ENCODE measurements at regions not wholly inside any gene's neighbourhood (a gene's known extent, or its start where the extent isn't known, plus 50 kb on each side); places are given as distances from the start of the nearest gene placed in this dataset.

- TF ChIP-seq, protein P1, sequence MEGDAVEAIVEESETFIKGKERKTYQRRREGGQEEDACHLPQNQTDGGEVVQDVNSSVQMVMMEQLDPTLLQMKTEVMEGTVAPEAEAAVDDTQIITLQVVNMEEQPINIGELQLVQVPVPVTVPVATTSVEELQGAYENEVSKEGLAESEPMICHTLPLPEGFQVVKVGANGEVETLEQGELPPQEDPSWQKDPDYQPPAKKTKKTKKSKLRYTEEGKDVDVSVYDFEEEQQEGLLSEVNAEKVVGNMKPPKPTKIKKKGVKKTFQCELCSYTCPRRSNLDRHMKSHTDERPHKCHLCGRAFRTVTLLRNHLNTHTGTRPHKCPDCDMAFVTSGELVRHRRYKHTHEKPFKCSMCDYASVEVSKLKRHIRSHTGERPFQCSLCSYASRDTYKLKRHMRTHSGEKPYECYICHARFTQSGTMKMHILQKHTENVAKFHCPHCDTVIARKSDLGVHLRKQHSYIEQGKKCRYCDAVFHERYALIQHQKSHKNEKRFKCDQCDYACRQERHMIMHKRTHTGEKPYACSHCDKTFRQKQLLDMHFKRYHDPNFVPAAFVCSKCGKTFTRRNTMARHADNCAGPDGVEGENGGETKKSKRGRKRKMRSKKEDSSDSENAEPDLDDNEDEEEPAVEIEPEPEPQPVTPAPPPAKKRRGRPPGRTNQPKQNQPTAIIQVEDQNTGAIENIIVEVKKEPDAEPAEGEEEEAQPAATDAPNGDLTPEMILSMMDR (IDR thresholded peaks at IDR 0.05), result no peak
- no peak for TF ChIP-seq POLR2A (IDR thresholded peaks at IDR 0.05)
Observed at GRCh38 chr1:234932511-234933430, 195.9 kb downstream of the TOMM20 start.
